ENCODE measurements at regions not wholly inside any gene's neighbourhood (a gene's known extent, or its start where the extent isn't known, plus 50 kb on each side); places are given as distances from the start of the nearest gene placed in this dataset.

- TF ChIP-seq CTCF (IDR thresholded peaks at IDR 0.05), result no peak
- no peak for TF ChIP-seq POLR2A (IDR thresholded peaks at IDR 0.05)
- TF ChIP-seq POLR2AphosphoS5 (IDR thresholded peaks at IDR 0.05), result no peak
- no peak for TF ChIP-seq EP300 (IDR thresholded peaks at IDR 0.05)
- H3K4me3 ChIP-seq, result no peak overlapping the region
- WGBS, 5 donors, result 47 to 60% (median 54%) methylated on average over 6 to 7 of the region's 7 CpGs
- no peaks in the 10 kb centered on the region for H3K9me3 ChIP-seq
- H3K27ac ChIP-seq, result peak overlapping the region in 3 of 5 donors; percentile 32 to 78 (median 54)
- no peaks in the 10 kb centered on the region for H3K36me3 ChIP-seq
- H3K27me3 ChIP-seq, result peaks cover 0 to 4% (median 0%) of the 10 kb centered on the region in 3 donors
- intact Hi-C loops (cut with DNase I; ENCODE audit: low total_unique reads), result no loop called here
- peaks cover 4 to 20% (median 7%) of the 10 kb centered on the region in 4 donors for H3K4me1 ChIP-seq
- peak; percentile 21 to 53 for DNase-seq
Measured at GRCh38 chr2:71831193-71831577, 316.5 kb downstream of the CYP26B1 start.

GRCh38 chr2:71830497-71831192 is 317.0 kb downstream of the CYP26B1 start:
- intact Hi-C loops (cut with DNase I; ENCODE audit: low total_unique reads), result no loop called here
- TF ChIP-seq POLR2AphosphoS5 (IDR thresholded peaks at IDR 0.05), result no peak
- no peak for TF ChIP-seq CTCF (IDR thresholded peaks at IDR 0.05)
- no peak for TF ChIP-seq EP300 (IDR thresholded peaks at IDR 0.05)
- no peak for TF ChIP-seq POLR2A (IDR thresholded peaks at IDR 0.05)
- DNase-seq, result peak in 1 of 2 donors; percentile 18
- H3K36me3 ChIP-seq, result no peaks in the 10 kb centered on the region
- H3K4me1 ChIP-seq, result peaks cover 4 to 20% (median 7%) of the 10 kb centered on the region in 4 donors
- peaks cover 0 to 4% (median 0%) of the 10 kb centered on the region in 3 donors for H3K27me3 ChIP-seq
- WGBS, 5 donors, result 51 to 60% (median 57%) methylated on average over 9 of the region's 9 CpGs
- H3K9me3 ChIP-seq, result no peaks in the 10 kb centered on the region
- no peak overlapping the region for H3K4me3 ChIP-seq
- H3K27ac ChIP-seq, result peak overlapping the region in 4 of 5 donors; percentile 32 to 78 (median 48)

GRCh38 chr2:71829008-71829407 is 318.7 kb downstream of the CYP26B1 start:
- no peak for DNase-seq
- WGBS, 5 donors, result 91 to 97% (median 95%) methylated on average over 6 of the region's 6 CpGs

GRCh38 chr2:71827973-71828372 is 319.7 kb downstream of the CYP26B1 start:
- DNase-seq, result no peak
- H3K9me3 ChIP-seq, result no peaks in the 10 kb centered on the region
- H3K4me1 ChIP-seq, result peaks cover 4 to 20% (median 7%) of the 10 kb centered on the region in 4 donors
- intact Hi-C loops (cut with DNase I; ENCODE audit: low total_unique reads), result no loop called here
- H3K4me3 ChIP-seq, result no peak overlapping the region
- no peak overlapping the region for H3K27ac ChIP-seq
- WGBS, 5 donors, result 88 to 95% (median 94%) methylated on average over 7 of the region's 7 CpGs
- H3K36me3 ChIP-seq, result no peaks in the 10 kb centered on the region
- no peak for TF ChIP-seq POLR2AphosphoS5 (IDR thresholded peaks at IDR 0.05)
- TF ChIP-seq POLR2A (IDR thresholded peaks at IDR 0.05), result no peak
- TF ChIP-seq EP300 (IDR thresholded peaks at IDR 0.05), result no peak
- no peak for TF ChIP-seq CTCF (IDR thresholded peaks at IDR 0.05)
- peaks cover 0 to 4% (median 0%) of the 10 kb centered on the region in 3 donors for H3K27me3 ChIP-seq

More at GRCh38 chr2:71829008-71829407, 318.7 kb downstream of the CYP26B1 start:
- TF ChIP-seq EP300 (IDR thresholded peaks at IDR 0.05) (no peak), POLR2AphosphoS5 (IDR thresholded peaks at IDR 0.05) (no peak), CTCF (IDR thresholded peaks at IDR 0.05) (no peak), POLR2A (IDR thresholded peaks at IDR 0.05) (no peak)
- peaks cover 0 to 4% (median 0%) of the 10 kb centered on the region in 3 donors for H3K27me3 ChIP-seq
- no peaks in the 10 kb centered on the region for H3K9me3 ChIP-seq
- H3K4me1 ChIP-seq, result peaks cover 4 to 20% (median 7%) of the 10 kb centered on the region in 4 donors
- no peak overlapping the region for H3K4me3 ChIP-seq
- H3K27ac ChIP-seq, result no peak overlapping the region
- intact Hi-C loops (cut with DNase I; ENCODE audit: low total_unique reads), result no loop called here
- H3K36me3 ChIP-seq, result no peaks in the 10 kb centered on the region

Data from stomach (tissue), 8 donors.